G401.6 (cell line): ENCODE measurements at regions not wholly inside any gene's neighbourhood (a gene's known extent, or its start where the extent isn't known, plus 50 kb on each side); places are given as distances from the start of the nearest gene placed in this dataset.

Experiments used
- FAIRE-seq: peaks from 2 replicates; lab custom pipeline; 2012; peaks lifted over from hg19 to GRCh38; lab: Jason Lieb, UNC

GRCh38 chr1:37130221-37130948 is 96.1 kb upstream of the GRIK3 start:
- FAIRE-seq = no peak

GRCh38 chr1:37131281-37131680 is 97.0 kb upstream of the GRIK3 start:
- no peak for FAIRE-seq

- FAIRE-seq = no peak
Measured at GRCh38 chr1:37133276-37134145, 99.2 kb upstream of the GRIK3 start.

GRCh38 chr1:37134599-37134998 is 100.3 kb upstream of the GRIK3 start:
- no peak for FAIRE-seq

GRCh38 chr1:37135032-37135431 is 100.7 kb upstream of the GRIK3 start:
- no peak for FAIRE-seq

GRCh38 chr1:37137014-37137413 is 102.7 kb upstream of the GRIK3 start:
- no peak for FAIRE-seq

GRCh38 chr1:37137601-37138000 is 103.3 kb upstream of the GRIK3 start:
- FAIRE-seq = no peak

GRCh38 chr1:37143800-37144199 is 109.5 kb upstream of the GRIK3 start:
- no peak for FAIRE-seq

GRCh38 chr1:37146071-37146470 is 111.8 kb upstream of the GRIK3 start:
- FAIRE-seq = no peak

- no peak for FAIRE-seq
Measured at GRCh38 chr1:37147392-37147831, 113.1 kb upstream of the GRIK3 start.

- no peak for FAIRE-seq
Measured at GRCh38 chr1:37147906-37148305, 113.6 kb upstream of the GRIK3 start.

- no peak for FAIRE-seq
Measured at GRCh38 chr1:37148663-37149062, 114.3 kb upstream of the GRIK3 start.

- FAIRE-seq = no peak
Measured at GRCh38 chr1:37149296-37149695, 115.0 kb upstream of the GRIK3 start.

- FAIRE-seq = no peak
Measured at GRCh38 chr1:37150986-37151385, 116.7 kb upstream of the GRIK3 start.

- no peak for FAIRE-seq
Measured at GRCh38 chr1:37151789-37152188, 117.5 kb upstream of the GRIK3 start.

- no peak for FAIRE-seq
Measured at GRCh38 chr1:37152491-37152890, 118.2 kb upstream of the GRIK3 start.

GRCh38 chr1:37153116-37154100 is 119.1 kb upstream of the GRIK3 start:
- no peak for FAIRE-seq

GRCh38 chr1:37156646-37157045 is 122.3 kb upstream of the GRIK3 start:
- FAIRE-seq = no peak

- no peak for FAIRE-seq
Measured at GRCh38 chr1:37157634-37158033, 123.3 kb upstream of the GRIK3 start.

- FAIRE-seq = no peak
Measured at GRCh38 chr1:37158113-37158749, 123.9 kb upstream of the GRIK3 start.

GRCh38 chr1:37159102-37159501 is 124.8 kb upstream of the GRIK3 start:
- no peak for FAIRE-seq

- FAIRE-seq = no peak
Measured at GRCh38 chr1:37161171-37161570, 126.9 kb upstream of the GRIK3 start.
